Transverse colon (tissue), 4 donors: ENCODE measurements at regions not wholly inside any gene's neighbourhood (a gene's known extent, or its start where the extent isn't known, plus 50 kb on each side); places are given as distances from the start of the nearest gene placed in this dataset.

Experiments
- CTCF ChIP-seq, 5 experiments: fragments of 200-600 bp in 3 of 5; fragments of 450-650 bp in 2 of 5; sonication (generic) in 3 of 5; IDR thresholded peaks; 1 replicate in 2 of 5; 2 replicates in 3 of 5; pipeline ENCODE4 v1.5.1; 2016 to 2017; ENCODE audit warnings: antibody characterized with exemption in 5 of 5, inconsistent platforms in 3 of 5, mild to moderate bottlenecking in 2 of 5, moderate library complexity in 1 of 5
- EP300 ChIP-seq: sonication (generic); formaldehyde crosslinking; IDR thresholded peaks from one replicate; pipeline ENCODE4 v1.6.1; 2017; ENCODE audit warnings: antibody characterized with exemption, low read depth
- POLR2A ChIP-seq: fragments of 450-650 bp; IDR thresholded peaks from one replicate; pipeline ENCODE4 v1.6.1; 2016; ENCODE audit warnings: antibody characterized with exemption, mild to moderate bottlenecking, moderate library complexity
- POLR2AphosphoS5 ChIP-seq, 3 donors: sonication (generic); formaldehyde crosslinking; IDR thresholded peaks; one replicate each; pipeline ENCODE4 v1.6.1; 2016; ENCODE audit warnings: antibody characterized with exemption in 3 of 3

DNA sequence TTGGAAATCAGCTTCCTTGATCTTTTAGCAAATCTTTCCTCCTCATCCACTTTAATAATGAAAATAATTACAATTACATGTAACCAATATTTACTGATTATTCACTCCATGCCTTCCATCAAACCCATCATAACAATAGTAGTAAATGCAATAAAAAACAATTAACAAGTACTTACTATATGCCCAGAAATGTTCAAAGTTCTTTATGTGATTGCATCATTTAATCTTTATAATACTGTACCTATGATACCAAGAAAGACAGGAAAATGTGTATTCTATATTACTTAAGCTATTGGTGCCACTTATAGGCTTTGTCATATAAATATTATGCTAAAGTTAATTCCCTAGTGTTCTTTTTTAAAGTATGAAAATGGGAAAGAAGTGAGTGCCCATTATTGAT is 210.2 kb upstream of the PKDCC start:
- TF ChIP-seq CTCF (IDR thresholded peaks at IDR 0.05) (no peak), POLR2A (no peak), EP300 (no peak), POLR2AphosphoS5 (IDR thresholded peaks at IDR 0.05) (no peak)
